Astrocyte of the spinal cord (primary cell): ENCODE measurements at regions not wholly inside any gene's neighbourhood (a gene's known extent, or its start where the extent isn't known, plus 50 kb on each side); places are given as distances from the start of the nearest gene placed in this dataset.
"Not testable (repeated sequence)": the region's sequence is repeated elsewhere in the genome, so short reads cannot be mapped to it uniquely, and the experiment has no call there.

Source experiments
- DNase-seq: peaks from one replicate; pipeline ENCODE4 v3.0.0; 2011; ENCODE audit warnings: low read depth, low spot score
- H3K4me3 ChIP-seq: 2 replicates; pipeline ENCODE4 v1.5.1; 2011; ENCODE audit warnings: low read depth, mild to moderate bottlenecking, low read length, moderate library complexity
- CTCF ChIP-seq: IDR thresholded peaks from 2 replicates; pipeline ENCODE4 v1.5.1; 2012; ENCODE audit warnings: low read depth, mild to moderate bottlenecking, low read length, inconsistent platforms
- in situ Hi-C: cut with HindIII; loops from 2 replicates; pipeline ENCODE4 v1.10.0; 2017; ENCODE audit warnings: low sequenced_read_pairs

- in situ Hi-C loops = no loop called here
- TF ChIP-seq CTCF = no peak
- no peak for DNase-seq
- no peak overlapping the region for H3K4me3 ChIP-seq
Observed at GRCh38 chr14:40989260-40989659, 617.4 kb upstream of the LRFN5 start.

GRCh38 chr14:40987481-40987880 is 619.2 kb upstream of the LRFN5 start:
- H3K4me3 ChIP-seq = no peak overlapping the region
- TF ChIP-seq CTCF = no peak
- in situ Hi-C loops = no loop called here
- no peak for DNase-seq

- no peak for DNase-seq
- no peak for TF ChIP-seq CTCF
- no peak overlapping the region for H3K4me3 ChIP-seq
- in situ Hi-C loops = no loop called here
Observed at GRCh38 chr14:40986655-40987054, 620.0 kb upstream of the LRFN5 start.

- TF ChIP-seq CTCF = no peak
- in situ Hi-C loops = no loop called here
- no peak for DNase-seq
- H3K4me3 ChIP-seq = no peak overlapping the region
Observed at GRCh38 chr14:40985584-40985983, 621.1 kb upstream of the LRFN5 start.

DNA sequence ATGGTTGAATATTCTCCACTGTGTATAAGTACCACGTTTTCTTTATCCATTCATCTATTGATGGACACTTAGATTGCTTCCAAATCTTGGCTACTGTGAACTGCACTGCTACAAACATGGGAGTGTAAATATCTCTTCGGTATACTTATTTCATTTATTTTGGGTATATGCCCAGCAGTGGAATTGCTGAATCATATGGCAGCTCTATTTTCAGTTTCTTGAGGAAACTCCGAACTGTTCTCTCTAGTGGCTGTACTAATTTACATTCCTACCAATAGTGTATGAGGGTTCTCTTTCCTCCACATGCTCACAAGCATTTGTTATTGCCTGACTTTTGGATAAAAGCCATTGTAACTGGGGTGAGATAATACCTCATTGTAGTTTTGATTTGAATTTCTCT is 623.1 kb upstream of the LRFN5 start:
- in situ Hi-C loops = no loop called here
- no peak overlapping the region for H3K4me3 ChIP-seq

DNA sequence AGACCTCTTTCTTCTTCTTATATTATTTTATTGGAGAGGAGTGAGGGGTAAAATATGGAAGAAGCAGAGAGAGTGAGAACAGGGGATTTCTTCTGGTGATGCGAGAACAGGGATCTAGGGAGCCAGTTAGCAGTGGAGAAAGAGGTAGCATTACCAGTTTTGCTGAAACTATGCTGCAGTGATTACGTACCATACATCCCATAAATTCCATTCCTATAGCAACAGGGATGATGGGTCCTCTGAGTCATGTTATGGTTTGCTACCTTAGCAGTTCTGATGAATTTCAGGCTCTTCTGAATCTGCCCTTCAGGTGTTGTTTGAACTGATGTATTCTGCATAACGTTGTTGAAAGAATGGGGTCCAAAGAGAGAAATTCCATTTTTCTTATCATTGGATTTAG is 625.4 kb upstream of the LRFN5 start:
- no peak overlapping the region for H3K4me3 ChIP-seq
- DNase-seq = no peak
- no peak for TF ChIP-seq CTCF
- in situ Hi-C loops = no loop called here

More for the DNA sequence above, 623.1 kb upstream of the LRFN5 start:
- no peak for TF ChIP-seq CTCF
- DNase-seq = peak; percentile 53

GRCh38 chr14:40960257-40960656 is 646.4 kb upstream of the LRFN5 start:
- H3K4me3 ChIP-seq, DNase-seq, in situ Hi-C loops: not testable (repeated sequence)
